GM21381 (cell line): ENCODE measurements at regions not wholly inside any gene's neighbourhood (a gene's known extent, or its start where the extent isn't known, plus 50 kb on each side); places are given as distances from the start of the nearest gene placed in this dataset.

Experiments used
- ATAC-seq: cut with Tn5 transposase; IDR thresholded peaks from one replicate; pipeline ENCODE4 v1.9.1; 2021; ENCODE audit warnings: mild to moderate bottlenecking, moderate library complexity; ENCODE audit not compliant: unreplicated experiment

- no peak for ATAC-seq
Measured at GRCh38 chr18:78831603-78832002, 148.0 kb upstream of the SALL3 start.

- ATAC-seq, result no peak
Measured at GRCh38 chr18:78833833-78834232, 145.8 kb upstream of the SALL3 start.

GRCh38 chr18:78836838-78837237 is 142.8 kb upstream of the SALL3 start:
- no peak for ATAC-seq

- no peak for ATAC-seq
Measured at GRCh38 chr18:78837754-78838153, 141.9 kb upstream of the SALL3 start.

GRCh38 chr18:78838183-78838582 is 141.4 kb upstream of the SALL3 start:
- ATAC-seq, result no peak

GRCh38 chr18:78849046-78849445 is 130.6 kb upstream of the SALL3 start:
- no peak for ATAC-seq

GRCh38 chr18:78849458-78849857 is 130.2 kb upstream of the SALL3 start:
- no peak for ATAC-seq

GRCh38 chr18:78853341-78853740 is 126.3 kb upstream of the SALL3 start:
- ATAC-seq, result no peak

- no peak for ATAC-seq
Measured at GRCh38 chr18:78855188-78855587, 124.4 kb upstream of the SALL3 start.

GRCh38 chr18:78856569-78857313 is 122.9 kb upstream of the SALL3 start:
- ATAC-seq, result no peak

- ATAC-seq, result no peak
Measured at GRCh38 chr18:78857314-78858150, 122.1 kb upstream of the SALL3 start.

GRCh38 chr18:78859686-78860085 is 119.9 kb upstream of the SALL3 start:
- ATAC-seq, result no peak

GRCh38 chr18:78860117-78860516 is 119.5 kb upstream of the SALL3 start:
- ATAC-seq, result no peak

- no peak for ATAC-seq
Measured at GRCh38 chr18:78861116-78861515, 118.5 kb upstream of the SALL3 start.

- no peak for ATAC-seq
Measured at GRCh38 chr18:78861706-78862105, 117.9 kb upstream of the SALL3 start.

- ATAC-seq, result no peak
Measured at GRCh38 chr18:78862395-78862794, 117.2 kb upstream of the SALL3 start.

GRCh38 chr18:78865056-78865598 is 114.5 kb upstream of the SALL3 start:
- no peak for ATAC-seq

- no peak for ATAC-seq
Measured at GRCh38 chr18:78865771-78866310, 113.8 kb upstream of the SALL3 start.

- ATAC-seq, result no peak
Measured at GRCh38 chr18:78867131-78867530, 112.5 kb upstream of the SALL3 start.

- no peak for ATAC-seq
Measured at GRCh38 chr18:78868330-78869316, 111.0 kb upstream of the SALL3 start.
